ENCODE measurements at regions not wholly inside any gene's neighbourhood (a gene's known extent, or its start where the extent isn't known, plus 50 kb on each side); places are given as distances from the start of the nearest gene placed in this dataset.

DNA sequence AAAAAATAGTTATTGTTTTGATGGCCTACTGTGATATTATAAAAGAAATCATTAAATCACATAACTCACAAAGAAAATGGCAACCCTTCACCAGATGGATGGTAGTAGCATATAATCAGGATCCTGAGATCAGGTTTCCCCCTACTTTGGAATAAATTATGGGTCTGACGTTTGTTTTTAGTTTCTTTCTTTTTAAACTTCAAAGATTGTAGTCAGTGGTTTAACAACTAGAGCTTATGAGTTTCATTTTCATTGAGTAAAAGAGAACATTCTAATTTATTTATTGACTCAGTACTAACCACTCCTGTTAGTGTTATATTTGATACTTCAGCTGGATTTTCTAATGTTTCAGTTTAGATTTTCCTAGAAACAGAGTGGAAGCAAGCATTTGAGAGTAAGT is 218.0 kb upstream of the PCSK5 start:
- TF ChIP-seq, protein P1, sequence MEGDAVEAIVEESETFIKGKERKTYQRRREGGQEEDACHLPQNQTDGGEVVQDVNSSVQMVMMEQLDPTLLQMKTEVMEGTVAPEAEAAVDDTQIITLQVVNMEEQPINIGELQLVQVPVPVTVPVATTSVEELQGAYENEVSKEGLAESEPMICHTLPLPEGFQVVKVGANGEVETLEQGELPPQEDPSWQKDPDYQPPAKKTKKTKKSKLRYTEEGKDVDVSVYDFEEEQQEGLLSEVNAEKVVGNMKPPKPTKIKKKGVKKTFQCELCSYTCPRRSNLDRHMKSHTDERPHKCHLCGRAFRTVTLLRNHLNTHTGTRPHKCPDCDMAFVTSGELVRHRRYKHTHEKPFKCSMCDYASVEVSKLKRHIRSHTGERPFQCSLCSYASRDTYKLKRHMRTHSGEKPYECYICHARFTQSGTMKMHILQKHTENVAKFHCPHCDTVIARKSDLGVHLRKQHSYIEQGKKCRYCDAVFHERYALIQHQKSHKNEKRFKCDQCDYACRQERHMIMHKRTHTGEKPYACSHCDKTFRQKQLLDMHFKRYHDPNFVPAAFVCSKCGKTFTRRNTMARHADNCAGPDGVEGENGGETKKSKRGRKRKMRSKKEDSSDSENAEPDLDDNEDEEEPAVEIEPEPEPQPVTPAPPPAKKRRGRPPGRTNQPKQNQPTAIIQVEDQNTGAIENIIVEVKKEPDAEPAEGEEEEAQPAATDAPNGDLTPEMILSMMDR (IDR thresholded peaks at IDR 0.05): no peak
- TF ChIP-seq POLR2A (IDR thresholded peaks at IDR 0.05): no peak

Measured in testis (tissue), 2 donors.